SKM-1 (cell line): ENCODE measurements at regions not wholly inside any gene's neighbourhood (a gene's known extent, or its start where the extent isn't known, plus 50 kb on each side); places are given as distances from the start of the nearest gene placed in this dataset.
"Not testable (repeated sequence)": the region's sequence is repeated elsewhere in the genome, so short reads cannot be mapped to it uniquely, and the experiment has no call there.

Experiments used
- DNase-seq: peaks from one replicate; lab custom pipeline; 2025; ENCODE audit not compliant: unreplicated experiment; lab: John Stamatoyannopoulos, UW

- no peak for DNase-seq
Observed at GRCh38 chr18:52236131-52236530, 103.9 kb upstream of the DCC start.

GRCh38 chr18:52237551-52237950, 102.4 kb upstream of the DCC start:
- DNase-seq, result no peak

GRCh38 chr18:52242711-52243110, 97.3 kb upstream of the DCC start:
- DNase-seq, result no peak

GRCh38 chr18:52244658-52245057, 95.3 kb upstream of the DCC start:
- DNase-seq, result no peak

- no peak for DNase-seq
Observed at GRCh38 chr18:52254367-52254766, 85.6 kb upstream of the DCC start.

GRCh38 chr18:52257417-52257816, 82.6 kb upstream of the DCC start:
- not testable (repeated sequence) for DNase-seq

GRCh38 chr18:52275817-52276216, 64.2 kb upstream of the DCC start:
- DNase-seq, result no peak

- no peak for DNase-seq
Observed at GRCh38 chr18:52277785-52278184, 62.2 kb upstream of the DCC start.

- no peak for DNase-seq
Observed at GRCh38 chr18:52278191-52278590, 61.8 kb upstream of the DCC start.

GRCh38 chr18:52280702-52281101, 59.3 kb upstream of the DCC start:
- no peak for DNase-seq

GRCh38 chr18:52283927-52284326, 56.1 kb upstream of the DCC start:
- no peak for DNase-seq

- no peak for DNase-seq
Observed at GRCh38 chr18:52286675-52287074, 53.3 kb upstream of the DCC start.

GRCh38 chr18:52287151-52287550, 52.8 kb upstream of the DCC start:
- no peak for DNase-seq

- no peak for DNase-seq
Observed at GRCh38 chr18:52288403-52289004, 51.5 kb upstream of the DCC start.

GRCh38 chr18:52289392-52289791, 50.6 kb upstream of the DCC start:
- DNase-seq, result no peak
